Epidermal melanocyte (primary cell): ENCODE measurements at regions not wholly inside any gene's neighbourhood (a gene's known extent, or its start where the extent isn't known, plus 50 kb on each side); places are given as distances from the start of the nearest gene placed in this dataset.

ENCODE experiments used
- DNase-seq: peaks from one replicate; pipeline ENCODE4 v3.0.0; 2011; ENCODE audit warnings: low spot score; ENCODE audit not compliant: insufficient read length

- no peak for DNase-seq
Measured at GRCh38 chr3:22885574-22886341, 317.4 kb upstream of the UBE2E2 start.

GRCh38 chr3:22886439-22887068, 316.6 kb upstream of the UBE2E2 start:
- no peak for DNase-seq

DNA sequence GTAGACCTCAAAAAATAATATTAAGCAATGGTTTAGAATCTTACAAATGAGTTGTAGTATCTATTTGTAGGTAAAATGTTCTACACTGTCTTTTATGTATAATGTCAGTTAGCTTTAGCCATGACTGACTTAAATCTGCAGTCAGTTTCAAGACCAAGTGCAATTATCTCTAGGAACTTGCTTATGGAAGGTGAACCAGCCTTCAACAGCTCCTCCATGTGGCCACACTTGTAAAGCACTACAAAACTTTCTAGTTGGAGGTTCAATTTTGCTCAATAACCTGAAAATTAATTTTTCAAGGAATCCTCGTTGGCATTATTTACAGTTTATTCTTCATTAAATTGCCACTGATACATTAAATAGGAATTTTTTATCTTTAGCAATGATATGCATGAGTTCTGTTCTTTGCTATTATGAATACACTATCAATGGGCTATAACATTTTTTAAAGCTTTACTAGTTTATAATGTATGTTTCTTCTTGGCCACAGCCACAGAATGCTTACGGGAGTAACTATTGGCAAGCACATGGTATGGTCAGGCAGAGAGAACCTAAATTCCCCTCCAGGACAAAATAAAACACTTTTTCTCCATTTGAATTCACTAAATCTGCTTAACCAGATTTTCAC, 315.3 kb upstream of the UBE2E2 start:
- no peak for DNase-seq

- DNase-seq = no peak
Measured at GRCh38 chr3:22893101-22893500, 310.0 kb upstream of the UBE2E2 start.

- no peak for DNase-seq
Measured at GRCh38 chr3:22893644-22894325, 309.3 kb upstream of the UBE2E2 start.

- DNase-seq = no peak
Measured at GRCh38 chr3:22894865-22895264, 308.3 kb upstream of the UBE2E2 start.

DNA sequence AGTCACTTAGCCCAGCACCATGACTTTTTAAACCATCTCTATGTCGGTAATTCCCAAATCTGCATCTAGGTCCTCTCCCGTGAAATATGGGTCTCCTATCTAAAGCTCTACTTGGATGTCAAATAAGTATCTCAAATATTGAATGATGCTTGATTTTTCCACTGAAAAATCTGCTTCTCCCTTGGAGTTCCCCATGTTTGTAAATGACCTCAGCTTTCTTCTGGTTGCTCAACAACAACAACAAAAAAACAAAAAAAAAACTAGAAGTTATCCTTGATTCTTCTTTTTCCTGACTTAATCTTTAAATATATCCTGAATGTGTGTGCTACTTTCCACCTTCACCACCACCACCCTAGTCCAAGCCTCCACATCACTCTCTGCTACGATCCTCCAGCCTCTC, 307.5 kb upstream of the UBE2E2 start:
- DNase-seq = no peak

- no peak for DNase-seq
Measured at GRCh38 chr3:22898558-22898957, 304.6 kb upstream of the UBE2E2 start.

DNA sequence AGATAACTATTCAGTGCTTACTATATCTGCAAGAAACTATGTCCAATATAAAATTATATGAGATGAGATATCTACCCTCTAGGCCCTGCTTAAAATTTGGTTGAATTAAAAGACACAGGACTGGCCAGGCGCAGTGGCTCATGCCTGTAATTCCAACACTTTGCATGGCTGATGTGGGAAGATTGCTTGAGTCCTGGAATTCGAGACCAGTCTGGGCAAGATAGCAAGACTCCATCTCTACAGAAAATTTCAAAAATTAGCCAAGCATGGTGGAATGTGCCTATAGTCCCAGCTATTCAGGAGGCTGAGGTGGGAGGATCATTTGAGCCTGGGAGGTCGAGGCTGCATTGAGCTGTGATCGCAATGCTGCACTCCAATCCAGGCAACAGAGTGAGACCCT, 303.7 kb upstream of the UBE2E2 start:
- no peak for DNase-seq

DNA sequence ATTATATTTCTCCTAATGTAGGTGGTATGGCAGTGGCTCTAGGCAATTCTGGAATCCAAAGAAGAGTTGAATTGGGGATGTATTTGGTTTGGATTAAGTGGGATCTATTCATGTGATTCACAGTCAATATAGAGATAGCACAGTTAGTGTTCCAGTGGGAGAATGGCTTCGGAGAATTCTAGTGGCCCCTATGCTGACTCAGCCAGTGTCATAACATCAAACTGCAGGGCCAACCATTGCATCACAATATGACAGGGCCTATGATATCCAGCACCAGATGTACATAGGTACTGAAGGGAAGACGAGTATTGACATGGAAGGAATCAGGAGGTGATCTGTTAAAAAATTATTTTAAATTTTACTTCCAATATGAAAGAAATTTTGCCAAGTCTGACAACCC, 302.8 kb upstream of the UBE2E2 start:
- DNase-seq = no peak

DNA sequence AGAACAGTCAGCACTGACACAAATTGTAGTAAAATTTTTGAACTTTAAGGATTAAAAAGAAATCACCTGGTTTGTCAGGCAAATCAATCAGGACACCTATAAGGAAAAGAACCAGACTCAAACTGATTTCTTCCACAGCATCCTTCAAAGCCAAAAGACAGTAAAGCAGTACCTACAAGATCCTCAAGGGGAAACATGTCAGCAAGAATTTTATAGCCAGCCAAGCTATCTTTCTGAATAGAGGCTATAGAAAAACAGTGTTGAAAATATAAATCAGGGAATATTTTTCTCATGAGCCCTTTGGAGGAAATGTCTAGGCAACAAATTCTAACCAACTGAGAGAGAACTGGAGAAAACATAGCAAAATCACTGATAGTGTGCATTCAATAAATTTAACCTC, 301.4 kb upstream of the UBE2E2 start:
- no peak for DNase-seq

DNA sequence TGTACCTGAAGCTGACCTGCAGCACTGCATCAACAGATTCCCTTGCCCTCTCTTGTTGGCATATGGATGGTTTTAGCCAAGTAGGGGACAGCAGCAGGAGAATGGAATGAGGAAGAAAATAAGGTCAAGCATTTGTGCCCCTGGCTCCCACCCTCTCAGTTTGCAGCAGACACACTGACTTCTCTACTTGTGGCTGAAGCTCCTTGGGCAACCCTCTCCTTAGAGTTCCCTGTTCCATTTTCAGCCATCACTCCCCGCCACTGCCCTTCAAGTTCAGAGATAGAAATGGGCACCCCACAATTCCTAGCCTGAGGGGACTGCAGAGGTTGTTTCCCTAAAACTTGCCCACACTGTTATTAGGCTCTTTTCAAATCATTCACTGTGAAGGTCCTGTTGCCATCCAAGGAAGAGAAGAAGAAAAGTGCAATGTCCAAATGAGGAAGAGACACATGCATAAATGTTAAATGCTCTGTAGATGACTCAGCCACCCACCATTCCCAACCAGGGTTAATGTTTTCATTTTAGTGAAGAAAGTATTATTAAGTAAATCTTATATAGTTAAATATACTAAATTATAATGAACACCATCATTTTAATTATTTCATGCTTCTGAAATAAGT, 295.9 kb upstream of the UBE2E2 start:
- no peak for DNase-seq

DNA sequence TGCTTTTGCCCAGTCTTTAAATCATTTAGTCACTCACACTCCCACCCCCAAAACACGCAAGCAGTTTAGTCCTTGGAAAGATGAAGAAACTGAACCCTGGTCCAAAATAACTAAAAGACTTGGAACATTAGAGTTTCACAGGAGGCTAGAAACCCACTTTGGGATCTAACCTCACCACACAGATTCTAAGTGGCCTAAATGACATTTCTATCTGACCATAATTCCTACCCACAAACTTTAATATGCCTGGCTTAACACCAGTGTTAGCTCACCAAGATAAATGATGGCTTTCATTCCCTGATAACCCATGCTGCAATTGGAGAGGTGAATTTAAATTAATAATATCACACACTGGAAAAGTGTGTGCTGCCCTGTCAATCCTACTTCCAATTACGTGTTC, 295.3 kb upstream of the UBE2E2 start:
- DNase-seq = no peak

GRCh38 chr3:22908989-22909507, 294.1 kb upstream of the UBE2E2 start:
- no peak for DNase-seq

GRCh38 chr3:22916933-22917332, 286.2 kb upstream of the UBE2E2 start:
- no peak for DNase-seq

DNA sequence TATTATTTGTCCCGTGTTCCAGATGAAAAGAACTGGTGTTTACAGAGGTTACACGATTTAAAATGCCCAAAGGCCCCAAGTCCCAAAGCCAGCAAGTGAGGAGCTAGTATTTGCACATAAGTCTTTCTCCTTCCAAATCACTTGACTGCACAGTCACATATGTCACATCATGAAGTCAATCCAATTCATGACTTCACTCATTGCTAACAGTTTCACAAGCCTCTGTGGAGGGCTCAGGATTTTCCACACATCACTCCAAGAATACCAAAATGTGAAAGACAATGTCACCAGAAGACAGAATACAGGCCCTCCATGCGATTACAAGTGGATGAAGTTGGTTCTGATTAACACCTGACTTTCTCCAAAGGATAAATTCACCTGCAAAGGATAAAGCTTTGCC, 283.1 kb upstream of the UBE2E2 start:
- no peak for DNase-seq

DNA sequence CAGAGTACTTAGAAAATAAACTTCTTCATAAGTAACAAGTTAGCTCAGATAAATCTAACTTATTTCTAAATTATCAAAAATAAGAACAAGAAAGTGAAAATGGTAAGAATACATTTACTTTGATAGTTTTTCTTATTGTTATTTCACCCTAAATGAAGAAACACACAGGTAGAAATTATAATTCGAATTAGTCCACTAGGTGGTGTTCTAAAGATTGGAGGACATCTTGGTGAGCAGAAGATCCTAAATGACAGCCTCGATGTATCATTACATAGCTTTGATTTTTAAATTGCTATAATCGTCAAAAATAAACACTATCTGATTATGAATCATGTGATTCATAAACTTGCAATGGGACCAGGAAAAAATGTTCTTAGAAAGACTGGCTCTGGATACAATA, 280.8 kb upstream of the UBE2E2 start:
- DNase-seq = no peak

DNA sequence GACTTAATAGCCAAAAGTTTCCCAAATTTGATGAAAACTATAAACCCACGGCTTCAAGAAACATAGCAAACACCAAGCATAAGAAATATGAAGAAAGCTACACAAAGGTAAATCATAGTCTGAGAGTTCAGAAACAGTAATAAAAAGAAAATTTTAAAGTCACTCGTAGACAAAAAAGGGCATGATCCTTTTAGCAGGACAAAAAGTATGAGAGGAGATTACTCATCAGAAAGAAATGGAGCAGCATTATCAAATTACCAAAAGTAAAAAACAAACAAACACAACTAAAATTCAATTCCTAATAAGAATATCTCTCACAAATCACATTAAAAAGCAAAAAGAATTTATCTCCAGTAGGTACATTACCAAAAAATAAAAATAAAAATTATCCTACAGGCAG, 279.4 kb upstream of the UBE2E2 start:
- no peak for DNase-seq

- DNase-seq = no peak
Measured at GRCh38 chr3:22928216-22929110, 274.7 kb upstream of the UBE2E2 start.

DNA sequence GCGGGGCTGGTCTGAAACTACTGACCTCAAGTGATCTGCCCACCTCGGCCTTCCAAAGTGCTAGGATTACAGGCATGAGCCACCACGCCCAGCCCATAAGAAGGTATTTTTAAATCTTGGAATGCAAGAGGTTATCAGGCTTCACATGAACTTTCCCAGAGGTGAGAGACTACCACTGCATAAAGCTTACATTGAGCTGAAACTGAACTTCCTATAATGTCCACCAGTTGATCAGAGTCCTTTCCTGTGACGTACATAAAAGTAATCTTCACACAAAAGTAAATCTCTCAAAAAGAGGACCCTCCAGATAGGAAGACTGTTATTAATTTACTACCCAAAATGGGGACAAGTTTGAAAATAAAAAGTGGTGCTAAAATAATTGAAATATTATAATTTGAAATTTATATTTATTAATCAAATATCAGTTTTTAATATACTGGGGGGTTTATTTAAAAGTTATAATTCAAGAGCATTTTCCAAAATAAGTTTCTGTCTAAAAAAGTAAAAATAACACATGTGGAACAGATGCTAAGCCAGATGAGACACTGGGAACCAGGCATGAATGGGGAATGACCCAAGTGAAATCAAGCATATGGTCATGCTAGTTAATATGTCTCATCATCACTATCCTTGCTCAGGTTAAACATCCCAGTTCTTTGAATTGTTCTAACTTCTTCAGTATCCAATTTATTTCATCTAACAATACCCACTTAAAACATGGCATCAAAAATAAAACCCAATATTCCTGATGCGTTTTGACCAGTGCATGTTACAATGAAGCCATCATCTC, 269.9 kb upstream of the UBE2E2 start:
- DNase-seq = no peak
